Brain microvascular endothelial cell (primary cell): ENCODE measurements at regions not wholly inside any gene's neighbourhood (a gene's known extent, or its start where the extent isn't known, plus 50 kb on each side); places are given as distances from the start of the nearest gene placed in this dataset.
A peak's percentile ranks its signal among the peaks of the same experiment; 100 is the strongest.

ENCODE experiments used
- DNase-seq: peaks from one replicate; pipeline ENCODE4 v3.0.0-alpha.2; 2020
- H3K27ac ChIP-seq: fragments of 250-450 bp; sonication (Bioruptor Pico); 2 replicates; pipeline ENCODE4 v1.5.1; 2020; ENCODE audit warnings: mild to moderate bottlenecking, moderate library complexity
- H3K27me3 ChIP-seq: fragments of 250-450 bp; sonication (Bioruptor Pico); replicated peaks from 2 replicates; pipeline ENCODE4 v1.5.1; 2020; ENCODE audit warnings: mild to moderate bottlenecking
- H3K36me3 ChIP-seq: fragments of 250-450 bp; sonication (Bioruptor Pico); replicated peaks from 2 replicates; pipeline ENCODE4 v1.5.1; 2020; ENCODE audit warnings: mild to moderate bottlenecking
- H3K4me3 ChIP-seq: 2 replicates; pipeline ENCODE4 v1.5.1; 2011; ENCODE audit warnings: low read depth, mild to moderate bottlenecking, control low read depth, low read length, moderate library complexity
- in situ Hi-C: cut with HindIII; loops from 2 replicates; pipeline ENCODE4 v1.10.0; 2017; ENCODE audit warnings: low sequenced_read_pairs, low pct_ligation_motif_present
- TF ChIP-seq, protein P1 (sequence below): IDR thresholded peaks from 2 replicates; pipeline ENCODE4 v1.5.1; 2011; ENCODE audit warnings: low read depth, mild to moderate bottlenecking, moderate library complexity, low read length, control low read depth, inconsistent platforms; ENCODE audit errors: missing control alignments

DNA sequence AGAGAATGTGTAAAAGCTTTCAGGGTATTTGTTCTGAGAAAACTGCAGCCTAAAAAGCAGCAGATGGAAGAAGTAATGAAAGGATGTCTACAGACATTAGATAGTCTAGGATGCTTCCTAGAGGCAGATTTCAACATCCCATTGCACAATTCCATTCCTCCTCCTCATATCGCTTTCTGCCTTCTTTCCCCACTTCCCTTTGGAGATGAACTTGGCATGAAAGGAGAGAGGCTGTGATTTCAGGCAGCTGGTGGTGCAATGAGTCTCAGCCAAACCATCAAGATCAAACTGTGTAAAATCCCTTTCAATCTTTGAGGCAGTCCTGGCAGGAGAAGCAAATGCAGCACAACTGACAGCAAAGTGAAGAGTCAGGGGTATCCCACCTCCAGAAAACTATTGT, 438.7 kb upstream of the KCNMB2 start:
- TF ChIP-seq, protein P1, sequence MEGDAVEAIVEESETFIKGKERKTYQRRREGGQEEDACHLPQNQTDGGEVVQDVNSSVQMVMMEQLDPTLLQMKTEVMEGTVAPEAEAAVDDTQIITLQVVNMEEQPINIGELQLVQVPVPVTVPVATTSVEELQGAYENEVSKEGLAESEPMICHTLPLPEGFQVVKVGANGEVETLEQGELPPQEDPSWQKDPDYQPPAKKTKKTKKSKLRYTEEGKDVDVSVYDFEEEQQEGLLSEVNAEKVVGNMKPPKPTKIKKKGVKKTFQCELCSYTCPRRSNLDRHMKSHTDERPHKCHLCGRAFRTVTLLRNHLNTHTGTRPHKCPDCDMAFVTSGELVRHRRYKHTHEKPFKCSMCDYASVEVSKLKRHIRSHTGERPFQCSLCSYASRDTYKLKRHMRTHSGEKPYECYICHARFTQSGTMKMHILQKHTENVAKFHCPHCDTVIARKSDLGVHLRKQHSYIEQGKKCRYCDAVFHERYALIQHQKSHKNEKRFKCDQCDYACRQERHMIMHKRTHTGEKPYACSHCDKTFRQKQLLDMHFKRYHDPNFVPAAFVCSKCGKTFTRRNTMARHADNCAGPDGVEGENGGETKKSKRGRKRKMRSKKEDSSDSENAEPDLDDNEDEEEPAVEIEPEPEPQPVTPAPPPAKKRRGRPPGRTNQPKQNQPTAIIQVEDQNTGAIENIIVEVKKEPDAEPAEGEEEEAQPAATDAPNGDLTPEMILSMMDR = no peak
- Histone ChIP-seq H3K27me3 (no peaks in the 10 kb centered on the region), H3K27ac (no peak overlapping the region), H3K36me3 (no peaks in the 10 kb centered on the region), H3K4me3 (no peak overlapping the region)
- in situ Hi-C loops = no loop called here
- DNase-seq = peak; percentile 48

GRCh38 chr3:178099274-178099673, 437.0 kb upstream of the KCNMB2 start:
- TF ChIP-seq, protein P1 = no peak
- Histone ChIP-seq H3K36me3 (no peaks in the 10 kb centered on the region), H3K27ac (no peak overlapping the region), H3K27me3 (no peaks in the 10 kb centered on the region), H3K4me3 (no peak overlapping the region)
- DNase-seq = no peak
- in situ Hi-C loops = no loop called here

DNA sequence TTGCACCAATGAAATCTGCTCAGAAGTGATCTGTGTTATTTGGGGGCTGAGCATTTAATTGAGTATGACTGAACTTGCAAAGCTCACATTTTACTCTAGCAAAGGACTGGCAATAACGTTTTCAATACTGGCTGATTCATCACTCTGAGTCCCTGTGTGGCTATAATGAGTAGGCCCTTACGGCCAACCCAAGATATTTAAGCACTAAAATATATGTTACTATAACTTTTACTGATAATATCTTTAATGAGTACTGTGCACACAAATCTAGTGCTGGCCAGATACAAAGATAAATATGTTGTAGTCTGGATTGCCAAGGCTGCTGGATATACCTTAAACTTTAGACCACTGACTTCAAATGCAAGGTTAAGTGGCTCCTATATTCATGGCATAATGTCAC, 436.4 kb upstream of the KCNMB2 start:
- Histone ChIP-seq H3K4me3 (no peak overlapping the region), H3K36me3 (no peaks in the 10 kb centered on the region), H3K27me3 (no peaks in the 10 kb centered on the region), H3K27ac (no peak overlapping the region)
- TF ChIP-seq, protein P1 = no peak
- no peak for DNase-seq
- in situ Hi-C loops = no loop called here

GRCh38 chr3:178100908-178101307, 435.3 kb upstream of the KCNMB2 start:
- TF ChIP-seq, protein P1 = no peak
- no peak overlapping the region for H3K27ac ChIP-seq
- DNase-seq = no peak
- no peak overlapping the region for H3K4me3 ChIP-seq
- no peaks in the 10 kb centered on the region for H3K36me3 ChIP-seq
- in situ Hi-C loops = no loop called here
- no peaks in the 10 kb centered on the region for H3K27me3 ChIP-seq

DNA sequence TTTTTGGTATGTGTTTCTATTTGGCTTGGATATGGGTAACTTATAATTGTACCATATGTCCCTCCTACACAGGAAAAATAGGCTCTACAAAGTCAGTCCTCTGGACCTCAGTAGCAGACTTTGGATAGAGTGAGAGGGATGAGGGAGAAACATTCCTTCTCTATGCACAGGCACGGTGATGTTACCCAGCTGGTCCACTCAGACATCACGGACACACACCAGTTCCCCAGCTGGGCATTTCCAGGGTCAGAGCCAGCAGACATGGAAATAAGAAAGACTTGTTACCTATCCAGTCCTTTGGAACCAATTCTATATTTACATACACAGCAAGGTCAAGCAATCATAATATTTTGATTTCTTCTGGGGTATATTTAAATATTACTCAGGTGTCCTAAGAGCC, 433.1 kb upstream of the KCNMB2 start:
- H3K4me3 ChIP-seq = no peak overlapping the region
- H3K27me3 ChIP-seq = no peaks in the 10 kb centered on the region
- in situ Hi-C loops = no loop called here
- TF ChIP-seq, protein P1 = no peak
- DNase-seq = no peak
- H3K36me3 ChIP-seq = no peaks in the 10 kb centered on the region
- no peak overlapping the region for H3K27ac ChIP-seq

GRCh38 chr3:178107804-178108203, 428.4 kb upstream of the KCNMB2 start:
- in situ Hi-C loops = no loop called here
- no peak for DNase-seq
- no peaks in the 10 kb centered on the region for H3K36me3 ChIP-seq
- no peak overlapping the region for H3K27ac ChIP-seq
- TF ChIP-seq, protein P1 = no peak
- H3K27me3 ChIP-seq = no peaks in the 10 kb centered on the region
- H3K4me3 ChIP-seq = no peak overlapping the region
